Astrocyte (in vitro differentiated cells and primary cell): ENCODE measurements at regions not wholly inside any gene's neighbourhood (a gene's known extent, or its start where the extent isn't known, plus 50 kb on each side); places are given as distances from the start of the nearest gene placed in this dataset.

Source experiments
- DNase-seq: peaks from one replicate; pipeline ENCODE4 v3.0.0-alpha.2; 2010; ENCODE audit warnings: low read depth
- FAIRE-seq: peaks from 2 replicates; lab custom pipeline; 2011; peaks lifted over from hg19 to GRCh38; lab: Jason Lieb, UNC
- H2AFZ ChIP-seq: 2 replicates; pipeline ENCODE4 v1.6.0; 2012; ENCODE audit warnings: low read depth, low read length, inconsistent platforms
- H3K27ac ChIP-seq: 2 replicates; pipeline ENCODE4 v1.5.1; 2011; ENCODE audit warnings: low read depth, low read length, inconsistent platforms
- H3K27me3 ChIP-seq: 2 replicates; pipeline ENCODE4 v1.6.0; 2011; ENCODE audit warnings: low read length, inconsistent platforms; ENCODE audit not compliant: insufficient read depth
- H3K36me3 ChIP-seq: 2 replicates; pipeline ENCODE4 v1.5.1; 2011; ENCODE audit warnings: low read length, inconsistent platforms; ENCODE audit not compliant: insufficient read depth
- H3K4me1 ChIP-seq: 2 replicates; pipeline ENCODE4 v1.5.1; 2011; ENCODE audit warnings: low read length, inconsistent platforms; ENCODE audit not compliant: insufficient read depth
- H3K4me2 ChIP-seq: 2 replicates; pipeline ENCODE4 v1.6.0; 2012; ENCODE audit warnings: low read length, inconsistent platforms
- H3K4me3 ChIP-seq: 2 replicates; pipeline ENCODE4 v1.5.1; 2011; ENCODE audit warnings: low read depth, mild to moderate bottlenecking, low read length, inconsistent platforms; ENCODE audit not compliant: insufficient read depth
- H3K79me2 ChIP-seq: 2 replicates; pipeline ENCODE4 v1.6.0; 2012; ENCODE audit warnings: mild to moderate bottlenecking, low read length, inconsistent platforms; ENCODE audit not compliant: insufficient read depth
- H3K9ac ChIP-seq: 2 replicates; pipeline ENCODE4 v1.6.0; 2012; ENCODE audit warnings: mild to moderate bottlenecking, low read length, inconsistent platforms
- H3K9me3 ChIP-seq: 2 replicates; pipeline ENCODE4 v1.5.1; 2012; ENCODE audit warnings: low read depth, mild to moderate bottlenecking, low read length, inconsistent platforms; ENCODE audit not compliant: insufficient read depth
- H4K20me1 ChIP-seq: 2 replicates; pipeline ENCODE4 v1.6.0; 2012; ENCODE audit warnings: low read length, inconsistent platforms; ENCODE audit not compliant: insufficient read depth
- H3K27ac Mint-ChIP-seq: one replicate; pipeline ENCODE4 v1.8.0; 2021; ENCODE audit warnings: mild to moderate bottlenecking, mixed read lengths; ENCODE audit not compliant: unreplicated experiment
- H3K27me3 Mint-ChIP-seq: one replicate; pipeline ENCODE4 v1.8.0; 2021; ENCODE audit warnings: low read depth, mixed read lengths; ENCODE audit not compliant: unreplicated experiment
- H3K36me3 Mint-ChIP-seq: one replicate; pipeline ENCODE4 v1.8.0; 2021; ENCODE audit warnings: low read depth, mixed read lengths; ENCODE audit not compliant: unreplicated experiment
- H3K4me1 Mint-ChIP-seq: one replicate; pipeline ENCODE4 v1.8.0; 2021; ENCODE audit warnings: low read depth, mixed read lengths; ENCODE audit not compliant: unreplicated experiment
- H3K4me3 Mint-ChIP-seq: one replicate; pipeline ENCODE4 v1.8.0; 2021; ENCODE audit warnings: mild to moderate bottlenecking, moderate library complexity, mixed read lengths; ENCODE audit not compliant: unreplicated experiment
- H3K9me3 Mint-ChIP-seq: one replicate; pipeline ENCODE4 v1.8.0; 2021; ENCODE audit warnings: mild to moderate bottlenecking, mixed read lengths; ENCODE audit not compliant: unreplicated experiment
- EZH2 ChIP-seq: IDR thresholded peaks from 2 replicates; pipeline ENCODE4 v1.6.1; 2012; ENCODE audit warnings: mild to moderate bottlenecking, low read length, inconsistent platforms; ENCODE audit not compliant: insufficient read depth
- TF ChIP-seq, protein P1 (sequence below): IDR thresholded peaks from 2 replicates; pipeline ENCODE4 v1.5.1; 2011; ENCODE audit warnings: low read depth, mild to moderate bottlenecking, inconsistent platforms, low read length, moderate library complexity; ENCODE audit not compliant: insufficient read depth

DNA sequence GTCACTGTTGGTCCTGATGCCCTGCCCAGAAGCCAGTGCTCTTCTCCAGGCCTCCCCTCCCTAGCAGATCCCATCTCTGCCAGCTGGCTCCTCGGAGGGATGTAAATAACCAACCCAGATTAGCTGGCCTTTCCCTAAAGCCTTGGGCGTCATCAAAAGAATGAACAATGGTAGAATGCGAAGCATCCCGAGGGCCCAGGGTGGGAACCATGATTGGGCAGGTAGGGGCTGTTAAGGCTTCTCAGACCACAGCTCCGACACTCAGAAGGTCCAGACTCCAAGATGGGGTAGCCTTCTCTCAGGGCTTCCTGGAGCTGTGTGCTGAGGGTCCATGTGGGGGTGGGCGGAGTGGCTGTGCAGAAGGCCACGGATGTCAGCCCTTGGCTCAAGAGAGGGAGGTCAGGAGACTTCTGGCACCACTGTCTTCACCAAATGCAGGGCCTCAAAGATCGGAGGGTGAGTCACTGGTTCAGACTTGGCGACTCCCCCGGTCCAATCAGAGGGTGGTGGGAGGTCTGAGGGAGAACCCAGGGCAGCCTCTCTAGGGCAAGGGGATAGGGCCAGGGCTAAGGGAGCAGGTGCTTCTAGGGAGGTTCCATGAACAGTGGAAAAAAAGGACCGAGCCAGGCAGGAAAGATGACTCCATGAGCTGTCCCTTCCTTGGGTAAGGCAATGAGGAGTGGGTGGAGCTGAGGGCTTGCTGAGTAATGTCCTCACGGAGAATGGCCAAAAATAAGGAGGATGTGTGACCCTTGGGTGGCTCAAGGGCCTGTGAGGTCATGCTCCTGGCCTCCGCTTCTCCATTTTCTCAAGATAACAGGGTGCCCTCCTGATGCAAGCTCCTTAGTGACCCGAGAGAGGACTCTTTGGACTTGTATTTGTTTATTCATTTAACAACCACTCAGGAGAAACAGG is 58.4 kb upstream of the EPS8L3 start:
- Histone ChIP-seq H3K36me3 (no peaks in the 10 kb centered on the region), H3K27ac (no peak overlapping the region), H2AFZ (peak overlapping the region; percentile 37), H3K79me2 (no peaks in the 10 kb centered on the region), H3K9me3 (no peaks in the 10 kb centered on the region), H4K20me1 (no peaks in the 10 kb centered on the region), H3K4me1 (peaks cover 28% of the 10 kb centered on the region), H3K9ac (no peak overlapping the region), H3K27me3 (no peaks in the 10 kb centered on the region), H3K4me3 (no peak overlapping the region), H3K4me2 (no peak overlapping the region)
- Mint-ChIP-seq H3K4me3 (no peak overlapping the region), H3K36me3 (no peaks in the 10 kb centered on the region), H3K4me1 (peaks cover 29% of the 10 kb centered on the region), H3K27ac (no peak overlapping the region), H3K27me3 (peaks cover 14% of the 10 kb centered on the region), H3K9me3 (peaks cover 2% of the 10 kb centered on the region)
- TF ChIP-seq EZH2 = no peak
- TF ChIP-seq, protein P1, sequence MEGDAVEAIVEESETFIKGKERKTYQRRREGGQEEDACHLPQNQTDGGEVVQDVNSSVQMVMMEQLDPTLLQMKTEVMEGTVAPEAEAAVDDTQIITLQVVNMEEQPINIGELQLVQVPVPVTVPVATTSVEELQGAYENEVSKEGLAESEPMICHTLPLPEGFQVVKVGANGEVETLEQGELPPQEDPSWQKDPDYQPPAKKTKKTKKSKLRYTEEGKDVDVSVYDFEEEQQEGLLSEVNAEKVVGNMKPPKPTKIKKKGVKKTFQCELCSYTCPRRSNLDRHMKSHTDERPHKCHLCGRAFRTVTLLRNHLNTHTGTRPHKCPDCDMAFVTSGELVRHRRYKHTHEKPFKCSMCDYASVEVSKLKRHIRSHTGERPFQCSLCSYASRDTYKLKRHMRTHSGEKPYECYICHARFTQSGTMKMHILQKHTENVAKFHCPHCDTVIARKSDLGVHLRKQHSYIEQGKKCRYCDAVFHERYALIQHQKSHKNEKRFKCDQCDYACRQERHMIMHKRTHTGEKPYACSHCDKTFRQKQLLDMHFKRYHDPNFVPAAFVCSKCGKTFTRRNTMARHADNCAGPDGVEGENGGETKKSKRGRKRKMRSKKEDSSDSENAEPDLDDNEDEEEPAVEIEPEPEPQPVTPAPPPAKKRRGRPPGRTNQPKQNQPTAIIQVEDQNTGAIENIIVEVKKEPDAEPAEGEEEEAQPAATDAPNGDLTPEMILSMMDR = no peak
- FAIRE-seq (no peak), DNase-seq (peak; percentile 56)

DNA sequence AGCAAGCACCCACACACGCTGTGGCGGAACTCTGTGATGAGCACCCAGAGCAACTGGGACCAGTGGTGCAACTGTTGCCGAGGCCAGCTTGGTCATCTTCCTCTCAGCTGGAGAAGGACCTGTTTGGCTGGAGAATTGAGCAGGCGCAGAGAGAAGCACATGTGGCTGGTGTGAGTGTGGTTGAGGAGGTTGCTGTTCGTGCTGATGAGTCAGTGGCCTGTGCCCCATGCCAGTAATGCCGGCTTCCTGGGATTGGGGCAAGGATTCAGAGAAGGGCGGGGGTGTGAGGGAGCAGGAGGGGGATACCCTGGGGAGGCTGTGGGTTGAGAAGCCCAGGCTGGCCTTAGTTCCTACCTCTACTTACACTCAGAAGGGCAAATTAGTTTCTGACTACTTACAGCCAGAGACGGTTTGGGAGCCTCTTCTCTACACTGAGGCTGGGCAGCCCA is 57.5 kb upstream of the EPS8L3 start:
- Mint-ChIP-seq H3K27ac (no peak overlapping the region), H3K4me3 (no peak overlapping the region), H3K27me3 (peaks cover 13% of the 10 kb centered on the region), H3K9me3 (peaks cover 6% of the 10 kb centered on the region), H3K4me1 (peaks cover 29% of the 10 kb centered on the region), H3K36me3 (no peaks in the 10 kb centered on the region)
- Histone ChIP-seq H4K20me1 (no peaks in the 10 kb centered on the region), H3K36me3 (no peaks in the 10 kb centered on the region), H3K4me3 (no peak overlapping the region), H3K4me1 (peaks cover 28% of the 10 kb centered on the region), H3K79me2 (no peaks in the 10 kb centered on the region), H3K27me3 (no peaks in the 10 kb centered on the region), H2AFZ (peak overlapping the region; percentile 37), H3K4me2 (peak overlapping the region; percentile 6), H3K27ac (no peak overlapping the region), H3K9me3 (peaks cover under 1% of the 10 kb centered on the region), H3K9ac (no peak overlapping the region)
- no peak for TF ChIP-seq EZH2
- TF ChIP-seq, protein P1 = no peak
- FAIRE-seq (no peak), DNase-seq (peak; percentile 95)

DNA sequence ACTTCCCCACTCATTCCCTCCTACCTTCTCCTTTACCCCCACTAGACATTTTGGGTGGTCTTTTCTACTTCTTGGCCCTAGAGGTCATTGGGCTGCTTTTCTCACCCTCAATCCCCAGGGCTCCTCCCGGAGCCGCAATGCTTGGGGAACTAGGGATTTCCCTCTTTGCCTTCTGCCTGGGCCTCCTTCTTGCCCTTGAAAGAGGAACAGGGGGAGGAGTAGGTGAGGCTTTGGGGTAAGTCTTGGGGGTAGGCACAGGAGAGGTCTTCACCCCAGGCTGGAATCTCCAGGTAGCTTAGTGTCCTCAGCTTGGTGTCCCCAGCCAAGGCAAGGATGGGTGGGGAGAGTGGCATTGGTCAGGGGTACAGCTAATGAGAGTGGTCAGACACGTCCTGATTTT is 56.2 kb upstream of the EPS8L3 start:
- no peak for DNase-seq
- H3K27ac ChIP-seq = no peak overlapping the region
- no peaks in the 10 kb centered on the region for H3K79me2 ChIP-seq
- no peak overlapping the region for H3K9ac ChIP-seq
- H4K20me1 ChIP-seq = no peaks in the 10 kb centered on the region
- Mint-ChIP-seq H3K9me3 (peaks cover 11% of the 10 kb centered on the region), H3K27me3 (peaks cover 13% of the 10 kb centered on the region), H3K36me3 (peaks cover 2% of the 10 kb centered on the region), H3K4me1 (peaks cover 29% of the 10 kb centered on the region), H3K27ac (no peak overlapping the region), H3K4me3 (no peak overlapping the region)
- no peak overlapping the region for H3K4me2 ChIP-seq
- peaks cover 28% of the 10 kb centered on the region for H3K4me1 ChIP-seq
- H3K27me3 ChIP-seq = no peaks in the 10 kb centered on the region
- peaks cover 6% of the 10 kb centered on the region for H3K9me3 ChIP-seq
- H2AFZ ChIP-seq = no peak overlapping the region
- H3K36me3 ChIP-seq = no peaks in the 10 kb centered on the region
- FAIRE-seq = no peak
- no peak overlapping the region for H3K4me3 ChIP-seq
- TF ChIP-seq EZH2 = no peak
- TF ChIP-seq, protein P1 = no peak
